T-cell (primary cell): ENCODE measurements at regions not wholly inside any gene's neighbourhood (a gene's known extent, or its start where the extent isn't known, plus 50 kb on each side); places are given as distances from the start of the nearest gene placed in this dataset.

Source experiments
- ATAC-seq, 4 experiments: fragments of 200-7000 bp in 3 of 4; fragments of 150-1000 bp in 1 of 4; cut with Tn5 transposase; replicated peaks in 1 of 4; 1 replicate in 3 of 4; 2 replicates in 1 of 4; pipeline ENCODE4 v1.10.0; 2021; ENCODE audit warnings: moderate library complexity in 3 of 4, mild to moderate bottlenecking in 2 of 4, moderate number of reproducible peaks in 1 of 4
- CTCF ChIA-PET, 2 donors: fragments of 300-600 bp; sonication (Branson Sonifier 250); formaldehyde crosslinking; loops; one replicate each; lab custom pipeline; 2022; ENCODE audit warnings: antibody characterized with exemption in 2 of 2; lab: Charles Lee
- POLR2A ChIA-PET, 2 donors: fragments of 300-600 bp; sonication (Branson Sonifier 250); formaldehyde crosslinking; loops; one replicate each; lab custom pipeline; 2022; ENCODE audit warnings: antibody characterized with exemption in 2 of 2; lab: Charles Lee
- DNase-seq, 35 experiments: peaks; one replicate each; pipeline versions ENCODE4 v3.0.0 to v3.0.0-alpha.2; 2013 to 2023
- H3K27ac ChIP-seq: one replicate; pipeline ENCODE4 v1.5.1; 2013; ENCODE audit warnings: low read length
- H3K27me3 ChIP-seq, 2 experiments: replicated peaks in 1 of 2; 1 replicate in 1 of 2; 2 replicates in 1 of 2; pipeline versions ENCODE4 v1.6.1 to v1.7.0; 2013; ENCODE audit warnings: low read length in 1 of 2, mixed read lengths in 1 of 2; ENCODE audit not compliant: control insufficient read depth in 2 of 2, insufficient read depth in 2 of 2; ENCODE audit errors: extremely low read depth in 1 of 2
- H3K36me3 ChIP-seq, 2 donors: 1 replicate in 1 of 2; 2 replicates in 1 of 2; pipeline versions ENCODE4 v1.6.1 to v1.7.0; 2013; ENCODE audit warnings: low read length in 1 of 2; ENCODE audit not compliant: control insufficient read depth in 2 of 2, insufficient read depth in 1 of 2; ENCODE audit errors: extremely low read depth in 1 of 2
- H3K4me1 ChIP-seq, 2 experiments: 1 replicate in 1 of 2; 2 replicates in 1 of 2; pipeline versions ENCODE4 v1.6.1 to v1.7.0; 2013; ENCODE audit warnings: low read length in 2 of 2, mixed read lengths in 1 of 2; ENCODE audit not compliant: insufficient read depth in 2 of 2, control insufficient read depth in 1 of 2; ENCODE audit errors: extremely low read depth in 1 of 2
- H3K4me3 ChIP-seq, 2 donors: 1 replicate in 1 of 2; 2 replicates in 1 of 2; pipeline versions ENCODE4 v1.5.1 to v1.7.0; 2013; ENCODE audit warnings: mild to moderate bottlenecking in 2 of 2, low read length in 1 of 2, moderate library complexity in 1 of 2; ENCODE audit not compliant: control insufficient read depth in 1 of 2; ENCODE audit errors: extremely low read depth in 1 of 2
- H3K9me3 ChIP-seq: 2 replicates; pipeline ENCODE4 v1.7.0; 2013
- H3K27ac Mint-ChIP-seq, 2 donors: one replicate each; pipeline ENCODE4 v1.8.0; 2020 to 2021; ENCODE audit warnings: mild to moderate bottlenecking in 2 of 2, mixed read lengths in 2 of 2
- H3K27me3 Mint-ChIP-seq, 2 donors: one replicate each; pipeline ENCODE4 v1.8.0; 2021 to 2022; ENCODE audit warnings: mixed read lengths in 2 of 2
- H3K36me3 Mint-ChIP-seq: one replicate; pipeline ENCODE4 v1.8.0; 2021; ENCODE audit warnings: mixed read lengths
- H3K4me1 Mint-ChIP-seq, 3 donors: one replicate each; pipeline ENCODE4 v1.8.0; 2020 to 2022; ENCODE audit warnings: mixed read lengths in 3 of 3, mild to moderate bottlenecking in 1 of 3
- H3K4me3 Mint-ChIP-seq, 3 donors: one replicate each; pipeline ENCODE4 v1.8.0; 2020 to 2022; ENCODE audit warnings: mild to moderate bottlenecking in 3 of 3, mixed read lengths in 3 of 3, moderate library complexity in 3 of 3
- H3K9me3 Mint-ChIP-seq, 3 donors: one replicate each; pipeline ENCODE4 v1.8.0; 2020 to 2022; ENCODE audit warnings: mixed read lengths in 3 of 3
- WGBS: methylation state at CpG from one replicate; pipeline ENCODE4 v1.1.5; 2013; ENCODE audit warnings: missing lambda C conversion rate; ENCODE audit not compliant: insufficient coverage; 5-methylcytosine and 5-hydroxymethylcytosine counted together

DNA sequence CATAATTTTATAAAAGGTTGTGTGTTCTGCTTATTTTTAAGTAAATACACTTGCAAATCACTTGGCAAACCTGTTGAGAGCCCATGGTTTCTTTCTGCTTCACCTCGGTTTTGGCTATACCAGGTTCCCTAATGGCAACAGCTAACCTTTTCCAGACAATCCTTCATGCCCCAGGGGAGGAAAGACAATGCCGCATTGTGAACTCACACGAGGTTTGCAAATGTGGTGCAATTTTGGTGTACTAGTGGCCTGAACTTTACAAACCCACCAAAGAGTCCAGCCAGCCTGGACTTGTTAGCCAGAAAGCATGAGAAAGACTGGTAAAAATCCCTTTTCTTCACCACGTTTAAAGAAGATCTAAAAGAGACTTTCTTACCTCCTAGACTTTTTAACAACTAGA lies 84.8 kb upstream of the SOX4 start:
- Mint-ChIP-seq H3K27ac (no peak overlapping the region), H3K9me3 (no peaks in the 10 kb centered on the region)
- CTCF ChIA-PET, result interaction anchor here in 1 of 2 donors (0.6 kb wide), 1 partner anchor 8 kb away, joined by 3 read pairs; no protein-coding TSS in a partner anchor

DNA sequence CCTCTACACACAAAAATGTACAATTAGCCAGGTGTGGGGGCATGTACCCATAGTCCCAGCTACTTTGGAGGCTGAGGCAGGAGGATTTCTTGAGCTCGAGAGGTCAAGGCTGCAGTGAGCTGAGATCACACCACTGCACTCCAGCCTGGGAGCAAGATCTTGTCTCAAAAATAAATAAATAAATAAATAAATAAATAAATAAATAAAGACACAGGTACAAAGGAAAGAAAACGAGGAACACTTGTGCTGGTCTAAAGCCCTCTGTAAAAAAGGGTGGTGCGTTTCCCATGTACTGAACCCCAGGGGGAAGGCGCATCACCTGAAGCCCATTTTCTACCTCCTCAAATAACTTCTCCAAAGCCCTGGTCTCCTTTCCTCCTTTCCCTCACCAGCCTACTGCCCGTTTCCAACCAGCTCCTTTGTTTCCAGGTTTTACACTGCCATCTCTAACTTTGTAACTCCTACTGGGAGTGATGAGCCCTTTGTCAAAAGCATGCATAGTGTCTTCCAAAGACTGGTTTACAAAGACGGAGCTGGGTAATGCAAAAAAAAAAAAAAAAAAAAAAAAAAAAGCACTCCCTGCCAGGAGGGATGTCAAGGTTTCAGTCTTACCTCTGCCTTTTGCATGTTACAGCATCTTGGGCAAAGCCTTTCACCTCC lies 81.5 kb upstream of the SOX4 start:
- H3K27ac ChIP-seq, result no peak overlapping the region
- H3K4me3 Mint-ChIP-seq, result no peak overlapping the region
- no peak overlapping the region for H3K27ac Mint-ChIP-seq
- H3K4me3 ChIP-seq, result no peak overlapping the region
- 71% methylated on average over 1 of the region's 6 CpGs for WGBS
- H3K36me3 Mint-ChIP-seq, result no peaks in the 10 kb centered on the region
- CTCF ChIA-PET, result interaction anchor here in 1 of 2 donors (0.7 kb wide), 1 partner anchor 243 kb away, joined by 12 read pairs; no protein-coding TSS in a partner anchor
- ATAC-seq (no peak), DNase-seq (no peak)
- no peaks in the 10 kb centered on the region for H3K4me1 Mint-ChIP-seq
- H3K9me3 Mint-ChIP-seq, result no peaks in the 10 kb centered on the region
- POLR2A ChIA-PET, result no interaction called here
- H3K4me1 ChIP-seq, result no peaks in the 10 kb centered on the region
- H3K27me3 Mint-ChIP-seq, result peaks cover 3 to 7% of the 10 kb centered on the region in 2 donors
- no peaks in the 10 kb centered on the region for H3K27me3 ChIP-seq
- no peaks in the 10 kb centered on the region for H3K36me3 ChIP-seq
- no peaks in the 10 kb centered on the region for H3K9me3 ChIP-seq

More for the DNA sequence above, 84.8 kb upstream of the SOX4 start:
- Histone ChIP-seq H3K4me1 (no peaks in the 10 kb centered on the region), H3K27ac (no peak overlapping the region), H3K4me3 (no peak overlapping the region), H3K36me3 (no peaks in the 10 kb centered on the region), H3K27me3 (no peaks in the 10 kb centered on the region), H3K9me3 (no peaks in the 10 kb centered on the region)
- peaks cover 0 to 3% of the 10 kb centered on the region in 2 donors for H3K27me3 Mint-ChIP-seq
- H3K4me1 Mint-ChIP-seq, result no peaks in the 10 kb centered on the region
- H3K36me3 Mint-ChIP-seq, result no peaks in the 10 kb centered on the region
- no peak overlapping the region for H3K4me3 Mint-ChIP-seq
- DNase-seq (no peak), ATAC-seq (no peak)
- WGBS, result 100% methylated on average over 1 of the region's 4 CpGs
- POLR2A ChIA-PET, result no interaction called here

DNA sequence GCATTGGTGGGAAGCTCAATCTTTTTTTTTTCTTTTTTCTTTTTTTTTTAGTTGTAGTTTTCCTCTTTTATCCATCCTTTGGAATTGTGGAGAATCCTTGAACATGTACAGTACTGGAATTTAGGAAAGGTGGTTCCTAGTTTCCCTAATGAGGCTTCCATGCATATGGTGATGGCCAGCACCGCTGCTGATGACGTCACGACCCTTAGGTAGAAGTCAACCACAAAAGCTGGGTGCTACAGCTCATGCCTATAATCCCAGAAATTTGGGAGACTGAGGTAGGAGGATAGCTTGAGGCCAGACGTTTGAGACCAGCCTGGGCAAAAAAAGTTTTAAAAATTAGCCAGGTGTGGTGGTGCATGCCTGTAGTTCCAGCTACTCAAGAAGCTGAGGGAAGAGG lies 79.3 kb upstream of the SOX4 start:
- POLR2A ChIA-PET, result no interaction called here
- Mint-ChIP-seq H3K27me3 (peaks cover 5 to 7% of the 10 kb centered on the region in 2 donors), H3K4me1 (no peaks in the 10 kb centered on the region), H3K4me3 (no peak overlapping the region), H3K9me3 (no peaks in the 10 kb centered on the region), H3K36me3 (no peaks in the 10 kb centered on the region), H3K27ac (no peak overlapping the region)
- no peaks in the 10 kb centered on the region for H3K4me1 ChIP-seq
- H3K27ac ChIP-seq, result no peak overlapping the region
- WGBS, result 83% methylated on average over 4 of the region's 4 CpGs
- DNase-seq (no peak), ATAC-seq (no peak)
- CTCF ChIA-PET, result no interaction called here
- no peaks in the 10 kb centered on the region for H3K9me3 ChIP-seq
- no peaks in the 10 kb centered on the region for H3K36me3 ChIP-seq
- H3K4me3 ChIP-seq, result no peak overlapping the region
- H3K27me3 ChIP-seq, result no peaks in the 10 kb centered on the region

DNA sequence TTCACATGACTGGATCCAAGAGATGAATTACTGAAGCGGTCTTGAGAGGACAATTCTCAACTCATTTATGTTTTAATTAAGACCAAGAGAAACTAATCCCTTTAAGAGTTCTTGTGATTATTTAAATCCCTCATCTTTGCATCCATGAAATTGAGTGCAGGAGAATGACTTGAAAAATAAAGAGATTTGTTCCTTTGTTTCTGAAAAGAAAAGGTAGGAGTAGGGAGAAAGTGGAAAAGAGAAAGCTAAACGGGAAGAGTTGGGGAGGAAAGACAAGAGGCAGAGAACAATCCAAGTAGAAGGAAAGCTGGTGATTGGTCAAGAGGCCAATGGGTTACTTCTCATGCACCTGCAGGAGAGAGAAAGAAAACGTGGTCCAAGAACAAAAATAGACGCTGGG lies 75.2 kb upstream of the SOX4 start:
- H3K9me3 Mint-ChIP-seq, result no peaks in the 10 kb centered on the region
- CTCF ChIA-PET, result no interaction called here
- H3K4me3 ChIP-seq, result no peak overlapping the region
- H3K9me3 ChIP-seq, result no peaks in the 10 kb centered on the region
- 100% methylated on average over 1 of the region's 4 CpGs for WGBS
- H3K27me3 ChIP-seq, result no peaks in the 10 kb centered on the region
- H3K36me3 ChIP-seq, result no peaks in the 10 kb centered on the region
- POLR2A ChIA-PET, result interaction anchor here in 1 of 2 donors (0.6 kb wide), 1 partner anchor 236 kb away, joined by 3 read pairs; no protein-coding TSS in a partner anchor
- H3K27ac Mint-ChIP-seq, result no peak overlapping the region
- no peak for ATAC-seq
- H3K4me3 Mint-ChIP-seq, result no peak overlapping the region
- H3K4me1 ChIP-seq, result no peaks in the 10 kb centered on the region
- no peaks in the 10 kb centered on the region for H3K4me1 Mint-ChIP-seq
- no peaks in the 10 kb centered on the region for H3K36me3 Mint-ChIP-seq
- peaks cover 2 to 7% of the 10 kb centered on the region in 2 donors for H3K27me3 Mint-ChIP-seq
- H3K27ac ChIP-seq, result no peak overlapping the region
- DNase-seq, result no peak

DNA sequence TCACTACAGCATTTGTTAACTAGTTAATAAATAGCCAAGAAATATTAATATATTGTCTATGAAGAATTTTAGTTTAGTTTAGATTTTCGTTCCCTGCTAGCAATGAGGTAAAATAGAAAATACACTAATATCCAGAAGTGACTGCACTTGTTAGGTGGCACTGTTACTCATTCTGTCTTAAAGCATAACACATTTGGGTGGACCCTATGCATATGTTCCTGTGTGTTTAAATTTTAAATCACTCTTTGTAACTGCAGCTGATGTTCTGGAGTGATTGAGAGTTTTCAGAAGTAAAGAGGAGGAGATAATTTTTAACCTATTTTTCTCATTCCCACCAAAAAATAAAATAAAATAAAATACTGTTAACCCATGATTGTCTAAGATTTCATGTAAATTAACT lies 73.9 kb upstream of the SOX4 start:
- ATAC-seq (no peak), DNase-seq (no peak)
- no peaks in the 10 kb centered on the region for H3K4me1 ChIP-seq
- CTCF ChIA-PET, result no interaction called here
- Mint-ChIP-seq H3K9me3 (no peaks in the 10 kb centered on the region), H3K4me1 (no peaks in the 10 kb centered on the region), H3K36me3 (no peaks in the 10 kb centered on the region), H3K27ac (no peak overlapping the region), H3K27me3 (peaks cover 2 to 7% of the 10 kb centered on the region in 2 donors), H3K4me3 (no peak overlapping the region)
- WGBS, result no CpG with 5 or more reads among the region's 1 CpG
- no peaks in the 10 kb centered on the region for H3K27me3 ChIP-seq
- POLR2A ChIA-PET, result no interaction called here
- H3K9me3 ChIP-seq, result no peaks in the 10 kb centered on the region
- H3K36me3 ChIP-seq, result no peaks in the 10 kb centered on the region
- H3K4me3 ChIP-seq, result no peak overlapping the region
- no peak overlapping the region for H3K27ac ChIP-seq

DNA sequence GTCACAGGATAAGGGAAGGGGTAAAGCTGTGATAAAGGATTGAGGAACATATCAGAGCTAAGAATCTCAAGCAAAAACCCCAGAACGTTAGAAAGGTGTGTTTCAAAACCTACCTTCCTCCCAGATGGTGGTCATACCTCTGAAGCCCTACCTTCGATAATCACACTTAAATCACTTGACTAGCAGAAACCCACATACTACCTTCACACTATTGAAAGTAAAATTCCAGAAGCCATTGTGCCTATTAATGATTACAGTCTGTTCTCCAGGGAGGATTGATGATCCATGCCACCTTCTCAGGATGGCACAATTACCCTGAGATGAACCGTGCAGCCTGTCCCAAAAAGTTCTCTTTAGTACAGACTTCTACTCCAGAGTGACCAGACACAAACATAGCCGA lies 72.3 kb upstream of the SOX4 start:
- Histone ChIP-seq H3K36me3 (no peaks in the 10 kb centered on the region), H3K27ac (no peak overlapping the region), H3K4me1 (no peaks in the 10 kb centered on the region), H3K9me3 (no peaks in the 10 kb centered on the region), H3K27me3 (no peaks in the 10 kb centered on the region), H3K4me3 (no peak overlapping the region)
- H3K4me1 Mint-ChIP-seq, result no peaks in the 10 kb centered on the region
- ATAC-seq, result no peak
- peaks cover 4 to 6% of the 10 kb centered on the region in 2 donors for H3K27me3 Mint-ChIP-seq
- H3K9me3 Mint-ChIP-seq, result no peaks in the 10 kb centered on the region
- no peak overlapping the region for H3K27ac Mint-ChIP-seq
- no peaks in the 10 kb centered on the region for H3K36me3 Mint-ChIP-seq
- no peak for DNase-seq
- ChIA-PET CTCF (no interaction called here), POLR2A (no interaction called here)
- 71% methylated on average over 1 of the region's 4 CpGs for WGBS
- H3K4me3 Mint-ChIP-seq, result no peak overlapping the region
